ENCODE measurements at regions not wholly inside any gene's neighbourhood (a gene's known extent, or its start where the extent isn't known, plus 50 kb on each side); places are given as distances from the start of the nearest gene placed in this dataset.

DNA sequence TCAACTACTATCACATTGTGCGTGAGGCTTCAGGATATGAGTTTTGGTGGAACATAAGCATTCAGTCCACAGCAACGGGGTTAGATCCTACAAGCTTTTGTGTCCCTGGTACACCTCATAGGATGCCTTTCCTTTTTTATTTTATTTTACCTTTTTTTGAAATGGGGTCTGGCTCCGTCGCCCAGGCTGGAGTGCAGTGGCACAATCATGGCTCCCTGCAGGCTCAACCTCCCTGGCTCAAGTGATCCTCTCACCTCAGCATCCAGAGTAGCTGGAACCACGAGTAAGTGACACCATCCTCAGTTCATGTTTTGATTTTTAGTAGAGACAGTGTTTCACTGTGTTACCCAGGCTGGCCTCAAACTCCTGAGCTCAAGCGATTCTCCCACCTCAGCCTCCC lies 86.0 kb upstream of the RAI14 start:
- DNase-seq = no peak

DNA sequence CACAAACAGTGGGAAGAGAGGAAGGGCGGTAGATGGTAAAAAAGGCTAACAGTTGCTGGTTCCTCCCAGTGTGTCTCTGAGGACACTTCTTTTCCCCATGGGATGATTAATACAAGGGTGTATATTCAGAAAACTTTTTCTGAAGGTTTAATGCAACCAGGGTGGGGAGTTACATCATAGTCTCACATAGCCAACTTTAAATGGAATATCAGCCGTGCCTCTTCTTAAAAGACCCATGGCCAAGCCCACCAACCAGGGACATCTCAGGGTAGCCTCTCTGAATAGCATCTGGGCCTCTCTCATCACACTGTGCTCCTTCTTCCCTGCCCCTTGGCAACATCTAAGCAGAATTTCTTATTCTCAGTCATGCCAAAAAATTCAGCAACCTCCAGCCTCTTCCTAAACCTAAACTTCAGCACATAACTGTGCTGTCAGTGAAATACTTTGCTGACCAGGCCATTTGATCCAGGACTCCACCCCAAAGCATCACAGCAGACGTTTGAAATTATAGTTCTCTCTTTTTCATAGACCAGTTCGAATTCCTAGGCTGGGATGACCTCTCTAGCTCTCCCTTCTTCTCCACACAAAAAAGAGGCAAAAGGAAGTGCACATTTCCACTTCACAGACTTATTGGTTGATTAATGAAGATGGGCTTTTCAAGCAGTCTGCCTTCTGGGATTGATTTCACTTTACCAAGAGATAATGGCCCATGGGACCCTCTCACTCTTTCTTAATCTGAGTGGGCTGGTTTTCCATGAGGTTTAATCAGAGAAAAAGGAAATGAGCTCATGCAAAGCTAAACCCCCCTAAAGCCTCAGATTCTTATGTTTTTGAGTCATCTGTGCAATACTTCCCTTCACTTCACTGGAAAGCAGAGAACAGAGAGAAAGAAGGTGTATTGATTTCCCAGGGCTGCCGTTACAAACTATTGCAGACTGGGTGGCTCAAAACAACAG lies 85.1 kb upstream of the RAI14 start:
- no peak for DNase-seq

GRCh38 chr5:34571677-34572041 lies 84.5 kb upstream of the RAI14 start:
- no peak for DNase-seq

DNA sequence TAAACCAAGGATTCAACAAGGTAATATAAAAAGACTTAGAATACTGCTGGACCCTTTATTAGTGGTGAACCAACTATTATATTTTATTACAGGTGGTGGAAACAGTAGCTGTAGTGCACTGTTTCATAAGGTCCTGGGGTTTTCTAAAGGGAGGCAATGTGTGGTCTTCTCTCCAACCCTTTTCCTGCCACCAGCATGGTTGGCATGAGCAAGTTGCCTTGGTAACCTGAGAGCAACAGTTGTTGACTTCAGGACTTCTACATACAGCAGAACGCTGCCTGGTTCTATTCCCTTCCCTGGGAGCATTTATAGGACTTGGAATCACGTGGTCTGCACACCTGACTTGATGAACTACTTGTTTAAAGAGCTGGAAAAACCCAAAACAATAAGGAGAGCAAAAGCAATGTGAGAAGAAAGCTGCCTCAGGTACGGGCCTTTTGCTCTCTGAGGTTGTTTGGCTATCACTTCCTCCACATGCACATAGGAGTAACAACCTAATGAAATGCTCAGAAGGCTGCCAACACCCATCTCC lies 81.1 kb upstream of the RAI14 start:
- DNase-seq = no peak

GRCh38 chr5:34576891-34577666 lies 79.0 kb upstream of the RAI14 start:
- DNase-seq = no peak

DNA sequence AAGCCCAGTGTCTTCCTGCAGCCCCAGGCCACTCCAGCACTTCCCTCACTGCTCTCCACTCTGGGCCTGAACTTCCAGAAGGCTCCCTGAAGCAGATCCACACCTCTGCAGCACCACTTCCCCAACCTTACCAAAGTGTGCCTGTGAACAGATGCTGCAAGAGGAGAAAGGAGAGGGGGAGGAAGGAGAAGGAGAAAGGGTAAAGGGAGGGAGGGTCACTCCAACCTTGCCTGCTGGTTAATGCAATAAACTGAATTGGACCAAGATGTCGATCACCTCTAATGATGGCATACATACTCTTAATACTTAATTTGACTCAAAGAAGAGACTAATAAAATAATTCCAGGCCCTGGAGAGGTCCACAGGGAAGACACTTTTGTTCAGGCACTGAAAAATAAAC lies 77.2 kb upstream of the RAI14 start:
- DNase-seq = no peak

GRCh38 chr5:34580983-34581382 lies 75.1 kb upstream of the RAI14 start:
- DNase-seq = no peak

GRCh38 chr5:34582371-34582770 lies 73.8 kb upstream of the RAI14 start:
- DNase-seq = no peak

GRCh38 chr5:34583167-34583566 lies 73.0 kb upstream of the RAI14 start:
- DNase-seq = no peak

DNA sequence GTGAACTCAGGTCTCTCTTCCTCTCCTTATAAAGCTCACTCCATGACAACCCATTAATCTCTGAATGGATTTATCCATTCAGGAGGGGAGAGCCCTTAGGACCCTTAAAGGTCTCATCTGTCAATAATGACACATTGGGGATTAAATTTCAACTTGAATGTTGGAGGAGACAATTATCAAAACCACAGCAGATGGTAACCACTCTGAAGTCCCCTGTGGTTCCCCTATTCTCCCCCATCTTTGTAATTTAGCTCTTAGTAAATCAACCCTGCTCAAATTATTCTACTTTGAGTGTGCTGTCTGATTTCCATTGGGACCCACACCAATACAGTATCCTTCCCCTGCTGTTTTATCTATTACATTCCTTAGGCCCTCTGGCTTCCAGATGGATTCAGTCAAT lies 72.0 kb upstream of the RAI14 start:
- no peak for DNase-seq

DNA sequence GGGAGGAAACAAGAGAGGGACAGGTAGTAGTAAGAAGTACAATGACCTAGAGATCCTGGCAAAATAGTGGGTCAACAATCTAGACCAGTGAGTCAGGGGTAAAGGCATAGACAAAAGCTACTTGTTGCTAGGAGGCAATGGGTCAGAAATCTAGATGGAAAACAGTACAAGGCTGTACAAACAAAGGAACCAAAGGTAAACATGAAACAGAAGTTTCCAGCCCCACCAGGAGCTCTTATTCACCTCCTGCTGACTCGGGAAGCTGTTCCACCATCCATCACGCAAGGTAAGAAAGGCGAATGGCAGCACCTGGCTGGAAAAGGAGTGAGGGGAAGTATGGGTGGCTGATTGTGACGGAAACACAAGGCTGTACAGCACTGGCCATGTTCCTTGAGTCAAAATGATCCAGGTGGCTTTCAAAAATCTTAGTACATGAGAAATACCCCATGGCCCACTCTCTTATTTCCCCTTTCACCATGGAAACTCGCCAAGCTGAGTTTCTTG lies 70.5 kb upstream of the RAI14 start:
- no peak for DNase-seq

GRCh38 chr5:34586117-34586885 lies 69.8 kb upstream of the RAI14 start:
- DNase-seq = no peak

DNA sequence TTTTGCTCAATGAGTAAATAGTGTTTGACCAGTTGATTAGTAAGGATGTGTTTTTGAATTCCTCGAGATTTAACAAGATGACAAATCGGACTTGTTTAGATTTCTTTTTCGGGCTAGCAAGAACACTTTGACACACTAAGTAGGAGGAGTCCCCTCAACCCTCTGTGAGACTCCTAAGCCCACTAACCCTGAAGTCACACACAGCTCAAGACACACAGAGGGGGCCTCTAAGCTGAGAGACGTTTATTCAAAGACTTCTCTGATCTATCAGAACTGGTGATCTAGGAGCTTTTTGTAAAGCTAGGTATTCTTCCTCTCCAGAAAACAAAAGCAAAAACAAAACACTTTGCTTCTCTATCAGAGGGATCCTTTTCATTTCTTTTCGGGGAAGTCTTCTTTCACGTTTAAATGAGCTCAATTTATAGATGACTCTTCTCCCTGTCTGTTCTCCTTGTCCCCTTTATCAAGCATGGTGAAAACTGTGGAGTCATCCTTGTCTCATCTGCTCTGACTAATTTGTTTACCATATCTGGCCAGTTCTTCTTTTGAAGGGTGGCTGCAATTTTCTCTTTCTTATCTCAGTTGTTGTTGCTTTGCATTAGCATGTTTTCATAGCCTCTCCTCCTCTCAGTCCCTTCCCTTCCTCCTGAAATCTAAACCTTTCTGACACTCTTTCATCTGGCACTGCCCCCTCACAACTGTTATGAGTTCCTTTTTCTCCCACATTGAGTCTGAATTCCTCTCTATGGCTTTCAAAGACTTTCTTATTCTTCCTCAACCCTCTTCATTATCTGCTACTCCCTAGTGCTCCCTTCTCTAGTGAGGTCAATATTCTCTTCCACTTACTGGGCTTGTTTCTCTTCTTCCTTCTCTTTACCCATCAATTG lies 68.5 kb upstream of the RAI14 start:
- DNase-seq = no peak

DNA sequence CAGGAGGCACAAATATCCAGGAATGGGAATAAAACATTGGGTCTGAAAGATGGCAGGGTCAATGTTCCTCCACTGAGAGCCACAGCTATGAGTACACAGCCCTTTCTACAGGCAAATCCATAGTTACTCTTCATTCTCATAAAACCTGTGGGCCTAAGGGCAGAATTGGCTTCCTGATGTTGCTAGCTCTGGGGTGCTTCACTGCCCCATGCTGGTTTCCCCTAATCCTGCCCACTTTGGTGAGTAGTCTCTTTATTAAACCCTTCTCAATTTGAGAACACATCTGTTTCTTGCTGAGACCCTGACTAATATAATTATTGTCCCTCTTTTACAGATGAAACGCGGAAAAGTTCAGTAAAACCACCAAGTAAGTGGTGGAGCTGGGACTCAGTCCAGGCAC lies 66.3 kb upstream of the RAI14 start:
- DNase-seq = no peak

- no peak for DNase-seq
These were observed 64.4 kb upstream of the RAI14 start for GRCh38 chr5:34591723-34592122.

DNA sequence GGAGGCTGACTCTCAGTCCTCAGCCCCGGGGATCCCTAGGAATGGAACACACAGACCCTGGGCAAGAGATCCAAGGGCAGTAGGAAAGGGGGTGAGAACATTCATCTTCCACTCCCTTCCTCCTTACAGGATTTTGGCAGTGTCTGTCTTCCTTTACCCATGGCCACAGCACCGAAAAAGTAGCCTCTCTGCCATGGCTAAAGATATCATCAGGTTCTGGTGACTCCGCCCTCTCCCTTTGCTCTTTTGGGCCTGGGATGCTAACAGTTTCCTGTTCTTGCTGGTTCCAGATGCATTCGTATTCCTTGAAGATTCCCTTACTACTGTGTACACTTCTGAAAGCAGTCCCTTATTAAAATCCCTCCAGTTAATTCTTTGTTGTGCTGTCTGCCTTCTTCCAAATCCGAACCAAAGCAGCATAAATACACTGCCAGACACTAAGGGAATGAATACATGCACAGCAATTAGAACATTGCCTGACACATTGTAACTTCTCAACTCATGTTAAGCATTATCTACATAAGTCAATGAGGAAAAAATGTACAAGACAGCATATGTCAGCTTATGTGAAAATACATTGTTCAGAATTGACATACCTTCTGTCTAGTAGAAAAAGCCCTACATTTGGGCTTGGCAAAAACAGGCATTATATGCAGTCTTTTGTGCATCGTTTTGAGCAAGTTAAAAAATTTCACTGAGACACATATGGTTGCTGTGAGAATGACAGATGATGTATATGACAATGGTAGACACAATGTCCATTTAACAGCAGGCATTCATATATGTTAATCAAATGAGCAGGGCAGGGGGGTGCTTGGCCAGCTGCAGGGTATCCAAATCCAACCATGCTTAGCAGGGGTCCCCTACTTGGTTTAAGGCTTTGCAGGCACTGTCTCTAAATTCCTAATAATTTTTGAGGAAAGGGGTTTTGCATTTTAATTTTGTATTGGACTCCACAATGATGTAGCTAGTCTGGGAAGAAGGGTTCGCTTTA lies 58.8 kb upstream of the RAI14 start:
- no peak for DNase-seq

- no peak for DNase-seq
These were observed 57.8 kb upstream of the RAI14 start for GRCh38 chr5:34598177-34598794.

GRCh38 chr5:34599471-34600117 lies 56.5 kb upstream of the RAI14 start:
- DNase-seq = no peak

- DNase-seq = no peak
These were observed 56.0 kb upstream of the RAI14 start for GRCh38 chr5:34600118-34600493.

DNA sequence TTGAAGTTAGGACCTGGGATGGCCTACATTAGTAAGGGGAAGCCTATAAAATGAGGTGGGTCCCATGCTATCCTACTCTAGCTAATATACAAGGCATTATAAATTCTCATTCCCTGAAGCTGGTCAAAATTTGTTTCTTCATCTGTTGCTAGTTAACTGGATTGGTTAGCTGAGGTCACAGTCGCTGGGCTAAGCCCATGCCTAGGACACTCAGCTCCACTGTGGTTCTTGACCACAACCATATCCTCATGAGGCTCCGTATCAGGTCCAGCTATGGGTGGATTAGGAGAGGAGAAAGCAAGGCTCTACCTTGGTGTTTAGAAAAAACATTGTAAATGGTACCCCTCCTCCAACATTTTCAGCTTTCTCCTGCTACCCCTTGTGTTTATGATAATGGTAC lies 52.8 kb upstream of the RAI14 start:
- no peak for DNase-seq
